Endothelial cell of umbilical vein (primary cell): ENCODE measurements at regions not wholly inside any gene's neighbourhood (a gene's known extent, or its start where the extent isn't known, plus 50 kb on each side); places are given as distances from the start of the nearest gene placed in this dataset.

ENCODE experiments used
- BruUV-seq: library from RNA; stranded (reverse); fragments of 400-500 nt; replicated peaks from 2 replicates; lab custom pipeline; 2021; lab: Mats Ljungman, UMichigan
- CTCF ChIA-PET: fragments of 300-600, 350-600 bp; sonication (Branson Sonifier 250); formaldehyde crosslinking; loops from one replicate; lab custom pipeline; 2021; ENCODE audit warnings: antibody characterized with exemption, inconsistent platforms; lab: Charles Lee
- POLR2A ChIA-PET: fragments of 300-600, 350-600 bp; sonication (Branson Sonifier 250); formaldehyde crosslinking; loops from one replicate; lab custom pipeline; 2021; ENCODE audit warnings: antibody characterized with exemption, inconsistent platforms; lab: Charles Lee
- DNase-seq: peaks from one replicate; pipeline ENCODE4 v3.0.0-alpha.2; 2011; ENCODE audit warnings: low read depth, low spot score
- FAIRE-seq: peaks from 2 replicates; lab custom pipeline; 2011; peaks lifted over from hg19 to GRCh38; lab: Jason Lieb, UNC
- H2AFZ ChIP-seq: 2 replicates; pipeline ENCODE4 v1.6.0; 2012; ENCODE audit warnings: low read depth, low read length, control low read depth, inconsistent platforms
- H3K27ac ChIP-seq: 2 replicates; pipeline ENCODE4 v1.5.1; 2011; ENCODE audit warnings: low read depth, mild to moderate bottlenecking, control low read depth, low read length, moderate library complexity; ENCODE audit not compliant: insufficient read depth
- H3K27me3 ChIP-seq, 2 experiments: 2 replicates each; pipeline versions ENCODE4 v1.6.0 to v1.6.1; 2011; ENCODE audit warnings: low read length in 2 of 2, mixed read lengths in 1 of 2; ENCODE audit not compliant: control insufficient read depth in 2 of 2, insufficient read depth in 2 of 2
- H3K36me3 ChIP-seq, 2 experiments: 2 replicates in 1 of 2; 3 replicates in 1 of 2; pipeline ENCODE4 v1.5.1; 2011; ENCODE audit warnings: low read length in 2 of 2, mild to moderate bottlenecking in 1 of 2, moderate library complexity in 1 of 2; ENCODE audit not compliant: control insufficient read depth in 2 of 2, insufficient read depth in 2 of 2; ENCODE audit errors: extremely low read depth in 1 of 2
- H3K4me1 ChIP-seq: 3 replicates; pipeline ENCODE4 v1.5.1; 2011; ENCODE audit warnings: mild to moderate bottlenecking, low read length; ENCODE audit not compliant: control insufficient read depth, insufficient read depth; ENCODE audit errors: extremely low read depth
- H3K4me2 ChIP-seq: 2 replicates; pipeline ENCODE4 v1.6.1; 2011; ENCODE audit warnings: low read length, control low read depth, mixed read lengths; ENCODE audit not compliant: insufficient read depth
- H3K4me3 ChIP-seq, 3 experiments: fragments of 200-600 bp in 1 of 3; sonication (generic), shearing (Covaris generic) in 1 of 3; replicated peaks in 1 of 3; 2 replicates each; pipeline ENCODE4 v1.5.1; 2011 to 2016; ENCODE audit warnings: control low read depth in 3 of 3, low read length in 3 of 3, mild to moderate bottlenecking in 2 of 3, inconsistent platforms in 1 of 3, low read depth in 1 of 3, moderate library complexity in 1 of 3; ENCODE audit not compliant: insufficient read depth in 1 of 3
- H3K79me2 ChIP-seq: 2 replicates; pipeline ENCODE4 v1.6.0; 2012; ENCODE audit warnings: low read length, inconsistent platforms; ENCODE audit not compliant: control insufficient read depth, insufficient read depth
- H3K9ac ChIP-seq: replicated peaks from 2 replicates; pipeline ENCODE3; 2011; ENCODE audit warnings: low read length, control low read depth; ENCODE audit not compliant: insufficient read depth; ENCODE audit errors: extremely low read depth
- H3K9me1 ChIP-seq: replicated peaks from 3 replicates; pipeline ENCODE4 v1.6.0; 2011; ENCODE audit warnings: mild to moderate bottlenecking, low read length; ENCODE audit not compliant: control insufficient read depth, insufficient read depth; ENCODE audit errors: extremely low read depth
- H3K9me3 ChIP-seq: replicated peaks from 2 replicates; pipeline ENCODE4 v1.5.1; 2012; ENCODE audit warnings: low read length, inconsistent platforms; ENCODE audit not compliant: control insufficient read depth, insufficient read depth
- H4K20me1 ChIP-seq: replicated peaks from 2 replicates; pipeline ENCODE3; 2011; ENCODE audit warnings: mild to moderate bottlenecking, low read length; ENCODE audit not compliant: control insufficient read depth, insufficient read depth; ENCODE audit errors: extremely low read depth
- EZH2 ChIP-seq: IDR thresholded peaks from 2 replicates; pipeline ENCODE4 v1.6.1; 2012; ENCODE audit warnings: borderline replicate concordance, low read depth, mild to moderate bottlenecking, moderate library complexity, low read length, inconsistent platforms; ENCODE audit not compliant: severe bottlenecking
- FOS ChIP-seq: IDR thresholded peaks from 2 replicates; pipeline ENCODE4 v1.6.1; 2011; ENCODE audit warnings: mild to moderate bottlenecking, low read length, moderate library complexity, borderline replicate concordance; ENCODE audit not compliant: insufficient read depth
- GATA2 ChIP-seq: IDR thresholded peaks from 2 replicates; pipeline ENCODE4 v1.7.0; 2011; ENCODE audit warnings: low read depth, mild to moderate bottlenecking, moderate library complexity, mixed read lengths, low read length; ENCODE audit not compliant: insufficient read length, insufficient read depth
- JUN ChIP-seq: IDR thresholded peaks from 2 replicates; pipeline ENCODE4 v1.6.1; 2011; ENCODE audit warnings: borderline replicate concordance, low read depth; ENCODE audit not compliant: insufficient read length, insufficient read depth
- MAX ChIP-seq: IDR thresholded peaks from 2 replicates; pipeline ENCODE4 v1.6.1; 2011; ENCODE audit not compliant: insufficient read depth, insufficient read length
- MYC ChIP-seq: IDR thresholded peaks from one replicate; pipeline ENCODE4 v1.6.1; 2011; ENCODE audit warnings: mild to moderate bottlenecking, low read depth, low read length
- POLR2A ChIP-seq: IDR thresholded peaks from 2 replicates; pipeline ENCODE4 v1.6.1; 2012; ENCODE audit warnings: low read depth, mild to moderate bottlenecking, control low read depth, low read length
- POLR2AphosphoS5 ChIP-seq: IDR thresholded peaks from 2 replicates; pipeline ENCODE4 v1.6.1; 2012; ENCODE audit warnings: low read depth, mild to moderate bottlenecking, control low read depth, low read length, moderate library complexity; ENCODE audit not compliant: insufficient read depth
- dilution Hi-C: fragments of 300-500 bp; cut with MboI; formaldehyde crosslinking; loops from one replicate; pipeline ENCODE4 v1.15.0; 2019; ENCODE audit warnings: low sequenced_read_pairs; ENCODE audit not compliant: extremely low pct_ligation_motif_present
- intact Hi-C: fragments of 100-400 bp; cut with micrococcal nuclease; formaldehyde crosslinking; loops from one replicate; pipeline ENCODE4 v1.10.0; 2022
- TF ChIP-seq, protein P1 (sequence below), 2 donors: IDR thresholded peaks; 1 replicate in 1 of 2; 2 replicates in 1 of 2; pipeline ENCODE4 v1.5.1; 2011; ENCODE audit warnings: low read length in 2 of 2, mild to moderate bottlenecking in 2 of 2, moderate library complexity in 2 of 2, control low read depth in 1 of 2, inconsistent platforms in 1 of 2, low read depth in 1 of 2; ENCODE audit not compliant: insufficient read depth in 1 of 2; ENCODE audit errors: extremely low read depth in 1 of 2

DNA sequence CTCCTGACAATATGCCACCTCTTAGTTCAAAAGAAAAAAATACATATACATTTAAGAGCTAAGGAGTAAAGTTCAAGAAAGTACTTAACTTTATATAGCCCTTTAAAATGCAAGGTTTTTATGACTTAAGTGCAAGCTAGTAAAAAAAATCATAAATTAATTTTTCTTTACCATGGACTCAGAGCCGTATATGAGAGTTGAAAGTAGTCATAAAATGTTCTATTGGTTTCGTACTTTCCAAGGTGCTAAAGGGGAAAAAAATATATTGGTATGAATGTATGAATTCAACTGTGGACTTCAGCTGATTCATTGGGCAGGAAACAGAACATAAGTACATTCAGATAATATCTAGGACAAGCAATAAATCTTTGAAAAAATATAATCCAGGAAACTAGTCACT lies 869.8 kb upstream of the AGA start:
- CTCF ChIA-PET: no interaction called here
- Histone ChIP-seq H3K4me1 (no peaks in the 10 kb centered on the region), H3K4me3 (no peak overlapping the region), H3K27ac (no peak overlapping the region), H3K79me2 (no peaks in the 10 kb centered on the region), H3K9me3 (peaks cover 3% of the 10 kb centered on the region), H3K9me1 (no peaks in the 10 kb centered on the region), H3K27me3 (no peaks in the 10 kb centered on the region), H3K4me2 (no peak overlapping the region), H4K20me1 (no peaks in the 10 kb centered on the region), H2AFZ (no peak overlapping the region), H3K36me3 (no peaks in the 10 kb centered on the region), H3K9ac (no peak overlapping the region)
- POLR2A ChIA-PET: no interaction called here
- dilution Hi-C loops (no loop called here), intact Hi-C loops (no loop called here)
- FAIRE-seq: no peak
- no TSS peak for BruUV-seq
- DNase-seq: no peak
- TF ChIP-seq GATA2: no peak
- TF ChIP-seq, protein P1, sequence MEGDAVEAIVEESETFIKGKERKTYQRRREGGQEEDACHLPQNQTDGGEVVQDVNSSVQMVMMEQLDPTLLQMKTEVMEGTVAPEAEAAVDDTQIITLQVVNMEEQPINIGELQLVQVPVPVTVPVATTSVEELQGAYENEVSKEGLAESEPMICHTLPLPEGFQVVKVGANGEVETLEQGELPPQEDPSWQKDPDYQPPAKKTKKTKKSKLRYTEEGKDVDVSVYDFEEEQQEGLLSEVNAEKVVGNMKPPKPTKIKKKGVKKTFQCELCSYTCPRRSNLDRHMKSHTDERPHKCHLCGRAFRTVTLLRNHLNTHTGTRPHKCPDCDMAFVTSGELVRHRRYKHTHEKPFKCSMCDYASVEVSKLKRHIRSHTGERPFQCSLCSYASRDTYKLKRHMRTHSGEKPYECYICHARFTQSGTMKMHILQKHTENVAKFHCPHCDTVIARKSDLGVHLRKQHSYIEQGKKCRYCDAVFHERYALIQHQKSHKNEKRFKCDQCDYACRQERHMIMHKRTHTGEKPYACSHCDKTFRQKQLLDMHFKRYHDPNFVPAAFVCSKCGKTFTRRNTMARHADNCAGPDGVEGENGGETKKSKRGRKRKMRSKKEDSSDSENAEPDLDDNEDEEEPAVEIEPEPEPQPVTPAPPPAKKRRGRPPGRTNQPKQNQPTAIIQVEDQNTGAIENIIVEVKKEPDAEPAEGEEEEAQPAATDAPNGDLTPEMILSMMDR (IDR thresholded peaks at IDR 0.05; ENCODE audit: extremely low read depth in 1 of 2, insufficient read depth in 1 of 2, low read depth in 1 of 2, low read length in 2 of 2): no peak
- no peak for TF ChIP-seq POLR2AphosphoS5
- TF ChIP-seq EZH2: no peak
- TF ChIP-seq MYC: no peak
- no peak for TF ChIP-seq JUN
- no peak for TF ChIP-seq MAX
- no peak for TF ChIP-seq POLR2A
- no peak for TF ChIP-seq FOS
